HG02885 (cell line): ENCODE measurements at regions not wholly inside any gene's neighbourhood (a gene's known extent, or its start where the extent isn't known, plus 50 kb on each side); places are given as distances from the start of the nearest gene placed in this dataset.

Experiments
- ATAC-seq: cut with Tn5 transposase; IDR thresholded peaks from one replicate; pipeline ENCODE4 v1.9.1; 2021; ENCODE audit warnings: mild to moderate bottlenecking; ENCODE audit not compliant: unreplicated experiment, poor library complexity

- ATAC-seq = no peak
Measured at GRCh38 chr5:2311851-2312250, 429.1 kb upstream of the IRX4 start.

- ATAC-seq = no peak
Measured at GRCh38 chr5:2310946-2311345, 428.2 kb upstream of the IRX4 start.

GRCh38 chr5:2307631-2308030 lies 424.9 kb upstream of the IRX4 start:
- ATAC-seq = no peak

GRCh38 chr5:2306711-2307110 lies 424.0 kb upstream of the IRX4 start:
- ATAC-seq = no peak

GRCh38 chr5:2303431-2304100 lies 420.8 kb upstream of the IRX4 start:
- no peak for ATAC-seq

- ATAC-seq = no peak
Measured at GRCh38 chr5:2302169-2302568, 419.4 kb upstream of the IRX4 start.

GRCh38 chr5:2300861-2301574 lies 418.3 kb upstream of the IRX4 start:
- no peak for ATAC-seq

- ATAC-seq = no peak
Measured at GRCh38 chr5:2300421-2300820, 417.7 kb upstream of the IRX4 start.

- ATAC-seq = no peak
Measured at GRCh38 chr5:2299388-2300220, 416.9 kb upstream of the IRX4 start.

- ATAC-seq = no peak
Measured at GRCh38 chr5:2298781-2299180, 416.1 kb upstream of the IRX4 start.

GRCh38 chr5:2297991-2298390 lies 415.3 kb upstream of the IRX4 start:
- no peak for ATAC-seq

GRCh38 chr5:2295476-2295875 lies 412.8 kb upstream of the IRX4 start:
- ATAC-seq = no peak

GRCh38 chr5:2293906-2294305 lies 411.2 kb upstream of the IRX4 start:
- no peak for ATAC-seq

GRCh38 chr5:2291146-2291840 lies 408.6 kb upstream of the IRX4 start:
- ATAC-seq = no peak

GRCh38 chr5:2289380-2289779 lies 406.7 kb upstream of the IRX4 start:
- ATAC-seq = no peak

- ATAC-seq = no peak
Measured at GRCh38 chr5:2288968-2289367, 406.2 kb upstream of the IRX4 start.

- ATAC-seq = no peak
Measured at GRCh38 chr5:2288466-2288865, 405.7 kb upstream of the IRX4 start.

- ATAC-seq = no peak
Measured at GRCh38 chr5:2286250-2286649, 403.5 kb upstream of the IRX4 start.

- ATAC-seq = no peak
Measured at GRCh38 chr5:2284678-2285077, 402.0 kb upstream of the IRX4 start.

- ATAC-seq = no peak
Measured at GRCh38 chr5:2283481-2284045, 400.8 kb upstream of the IRX4 start.
